A549 (cell line): ENCODE measurements at regions not wholly inside any gene's neighbourhood (a gene's known extent, or its start where the extent isn't known, plus 50 kb on each side); places are given as distances from the start of the nearest gene placed in this dataset.

Experiments
- ATAC-seq, 2 experiments: fragments of 200-7000 bp in 1 of 2; fragments of >200 bp in 1 of 2; cut with Nextera tagmentation in 1 of 2; cut with Tn5 transposase in 1 of 2; 3 replicates each; pipeline versions ENCODE4 v1.8.0 to v1.9.1; 2018 to 2020; ENCODE audit warnings: mild to moderate bottlenecking in 1 of 2, moderate library complexity in 1 of 2
- CTCF ChIA-PET: fragments of 300-600 bp; sonication (Branson Sonifier 250); formaldehyde crosslinking; extraction: SDS; loops from one replicate; lab custom pipeline; 2021; ENCODE audit warnings: antibody characterized with exemption, inconsistent platforms; lab: Yijun Ruan, JAX
- POLR2A ChIA-PET: fragments of 350-600 bp; formaldehyde crosslinking; extraction: SDS; loops from one replicate; lab custom pipeline; 2021; ENCODE audit warnings: antibody characterized with exemption, inconsistent platforms; lab: Yijun Ruan, JAX
- DNase-seq, 2 experiments: peaks; one replicate each; pipeline versions ENCODE4 v3.0.0 to v3.0.0-alpha.2; 2011 to 2016; ENCODE audit warnings: low read depth in 1 of 2, low spot score in 1 of 2
- FAIRE-seq: peaks from 2 replicates; lab custom pipeline; 2011; peaks lifted over from hg19 to GRCh38; lab: Jason Lieb, UNC
- H3K27ac ChIP-seq, 2 experiments: fragments of >200 bp; sonication (Bioruptor Twin); formaldehyde crosslinking; 3 replicates each; pipeline ENCODE4 v1.5.1; 2016 to 2017
- H3K4me1 ChIP-seq: fragments of >200 bp; sonication (Bioruptor Twin); formaldehyde crosslinking; 3 replicates; pipeline ENCODE4 v1.6.1; 2016
- H3K4me2 ChIP-seq: fragments of >200 bp; sonication (Bioruptor Twin); formaldehyde crosslinking; 3 replicates; pipeline ENCODE4 v1.6.1; 2016
- H3K4me3 ChIP-seq: fragments of >200 bp; sonication (Bioruptor Twin); formaldehyde crosslinking; 3 replicates; pipeline ENCODE4 v1.5.1; 2016
- H3K9me3 ChIP-seq: fragments of >200 bp; sonication (Bioruptor Twin); formaldehyde crosslinking; 3 replicates; pipeline ENCODE4 v1.6.1; 2016
- BHLHE40 ChIP-seq: IDR thresholded peaks from 2 replicates; pipeline ENCODE4 v1.6.1; 2012; ENCODE audit warnings: low read depth, low read length, inconsistent platforms
- CEBPB ChIP-seq, 2 experiments: fragments of >200 bp in 1 of 2; sonication (Bioruptor Twin) in 1 of 2; formaldehyde crosslinking in 1 of 2; IDR thresholded peaks; 2 replicates each; pipeline ENCODE4 v1.6.1; 2012 to 2016
- CHD2 ChIP-seq: fragments of 150-350 bp; IDR thresholded peaks from 2 replicates; pipeline ENCODE4 v1.6.1; 2014; ENCODE audit warnings: low read length; ENCODE audit not compliant: partially characterized antibody
- CHD4 ChIP-seq: fragments of 200-600 bp; sonication (generic); IDR thresholded peaks from 2 replicates; pipeline ENCODE4 v1.6.1; 2016; ENCODE audit warnings: antibody characterized with exemption, mild to moderate bottlenecking, borderline replicate concordance
- EHMT2 ChIP-seq: fragments of 200-600 bp; sonication (generic); IDR thresholded peaks from 2 replicates; pipeline ENCODE4 v1.6.1; 2016; ENCODE audit warnings: antibody characterized with exemption, low read depth, mild to moderate bottlenecking, moderate library complexity
- ESRRA ChIP-seq: fragments of 150-350 bp; IDR thresholded peaks from 2 replicates; pipeline ENCODE4 v1.6.1; 2014; ENCODE audit warnings: mild to moderate bottlenecking, low read length, borderline replicate concordance
- FOSL2 ChIP-seq, 2 experiments: fragments of 450-650 bp in 1 of 2; fragments of >200 bp in 1 of 2; sonication (Bioruptor Twin) in 1 of 2; formaldehyde crosslinking; IDR thresholded peaks; 2 replicates each; pipeline versions ENCODE4 v1.5.0 to v1.6.1; 2016 to 2020; ENCODE audit warnings: mild to moderate bottlenecking in 1 of 2, moderate library complexity in 1 of 2
- HDAC2 ChIP-seq: fragments of 200-600 bp; sonication (generic); IDR thresholded peaks from 2 replicates; pipeline ENCODE4 v1.6.1; 2016
- HOXB5 ChIP-seq: fragments of 250-450 bp; sonication (Bioruptor Pico); IDR thresholded peaks from 2 replicates; pipeline ENCODE4 v1.5.0; 2020; ENCODE audit warnings: mild to moderate bottlenecking, moderate library complexity
- JUN ChIP-seq, 2 experiments: fragments of >200 bp; sonication (Bioruptor Twin); formaldehyde crosslinking; IDR thresholded peaks; 2 replicates in 1 of 2; 3 replicates in 1 of 2; pipeline ENCODE4 v1.6.1; 2016 to 2017
- KDM1A ChIP-seq: fragments of 200-600 bp; sonication (generic); IDR thresholded peaks from 2 replicates; pipeline ENCODE4 v1.6.1; 2016; ENCODE audit warnings: low read depth, mild to moderate bottlenecking
- KDM5A ChIP-seq: fragments of 200-600 bp; sonication (generic); IDR thresholded peaks from 2 replicates; pipeline ENCODE4 v1.6.1; 2016; ENCODE audit warnings: antibody characterized with exemption, mild to moderate bottlenecking
- MYC ChIP-seq: IDR thresholded peaks from 2 replicates; pipeline ENCODE4 v1.6.1; 2012; ENCODE audit warnings: mild to moderate bottlenecking, inconsistent platforms, low read length, improper control_type of control experiment, borderline replicate concordance
- NFE2L2 ChIP-seq: fragments of 150-350 bp; conservative IDR thresholded peaks from 2 replicates; pipeline ENCODE4 v1.6.1; 2014; ENCODE audit warnings: low read length
- PHF8 ChIP-seq: fragments of 200-600 bp; sonication (generic); IDR thresholded peaks from 2 replicates; pipeline ENCODE4 v1.6.1; 2016; ENCODE audit warnings: low read depth, mild to moderate bottlenecking, antibody characterized with exemption, moderate library complexity, borderline replicate concordance
- RCOR1 ChIP-seq: fragments of 150-350 bp; IDR thresholded peaks from 2 replicates; pipeline ENCODE4 v1.6.1; 2014; ENCODE audit warnings: antibody characterized with exemption, low read length, low read depth
- ZSCAN20 ChIP-seq: fragments of 250-450 bp; sonication (Bioruptor Pico); IDR thresholded peaks from 2 replicates; pipeline ENCODE4 v1.8.0; 2022; ENCODE audit warnings: mild to moderate bottlenecking, moderate library complexity
- WGBS: methylation state at CpG from one replicate; pipeline ENCODE4 v1.1.6; 2017; ENCODE audit errors: missing lambda C conversion rate; 5-methylcytosine and 5-hydroxymethylcytosine counted together
- TF ChIP-seq, protein P1 (sequence below): IDR thresholded peaks from 2 replicates; pipeline ENCODE4 v1.6.1; 2012; ENCODE audit warnings: low read depth, borderline replicate concordance
- TF ChIP-seq, protein P2 (sequence below): fragments of 250-450 bp; sonication (Bioruptor Pico); IDR thresholded peaks from 2 replicates; pipeline ENCODE4 v1.5.0; 2020; ENCODE audit warnings: low read depth, mild to moderate bottlenecking, moderate library complexity
- TF ChIP-seq, protein P3 (sequence below): fragments of >200 bp; sonication (Bioruptor Twin); formaldehyde crosslinking; IDR thresholded peaks from 3 replicates; pipeline ENCODE4 v1.5.1; 2016

DNA sequence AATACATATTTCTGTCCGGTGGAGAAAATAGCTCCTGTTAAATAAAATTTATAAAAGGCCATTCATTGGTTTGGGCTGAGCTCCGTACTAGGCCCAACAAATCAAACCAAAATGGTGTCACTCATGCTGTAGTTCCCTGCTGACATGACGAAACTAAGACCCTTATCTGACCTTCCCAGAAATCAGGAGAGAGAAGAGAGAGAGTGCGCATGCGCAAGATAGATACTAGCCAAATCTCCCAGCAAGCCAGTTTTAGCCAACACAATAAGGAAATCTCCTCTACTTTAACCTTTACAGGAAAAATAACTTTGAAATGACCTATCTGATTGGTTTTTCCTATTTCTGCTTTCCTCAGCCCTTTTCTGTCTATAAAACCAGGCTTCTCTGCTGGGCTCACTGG lies 152.7 kb upstream of the RMST start:
- H3K4me3 ChIP-seq = no peak overlapping the region
- WGBS = 17% methylated on average over 5 of the region's 5 CpGs
- H3K4me2 ChIP-seq = no peak overlapping the region
- FAIRE-seq = no peak
- POLR2A ChIA-PET = no interaction called here
- TF ChIP-seq, protein P1, sequence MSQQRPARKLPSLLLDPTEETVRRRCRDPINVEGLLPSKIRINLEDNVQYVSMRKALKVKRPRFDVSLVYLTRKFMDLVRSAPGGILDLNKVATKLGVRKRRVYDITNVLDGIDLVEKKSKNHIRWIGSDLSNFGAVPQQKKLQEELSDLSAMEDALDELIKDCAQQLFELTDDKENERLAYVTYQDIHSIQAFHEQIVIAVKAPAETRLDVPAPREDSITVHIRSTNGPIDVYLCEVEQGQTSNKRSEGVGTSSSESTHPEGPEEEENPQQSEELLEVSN = no peak
- no peak for TF ChIP-seq MYC
- no peak for TF ChIP-seq CEBPB (IDR thresholded peaks at IDR 0.05)
- no peak for TF ChIP-seq CHD2
- TF ChIP-seq KDM1A = no peak
- TF ChIP-seq NFE2L2 = no peak
- TF ChIP-seq, all 56 proteins: peak for 0
- Histone ChIP-seq H3K27ac (no peak overlapping the region), H3K4me1 (no peaks in the 10 kb centered on the region), H3K9me3 (no peaks in the 10 kb centered on the region)
- DNase-seq (no peak), ATAC-seq (no peak)
- CTCF ChIA-PET = interaction anchor here (0.7 to 3.3 kb wide), 10 partner anchors 8 to 325 kb away, joined by 3 to 17 read pairs (median 3); no protein-coding TSS in a partner anchor

DNA sequence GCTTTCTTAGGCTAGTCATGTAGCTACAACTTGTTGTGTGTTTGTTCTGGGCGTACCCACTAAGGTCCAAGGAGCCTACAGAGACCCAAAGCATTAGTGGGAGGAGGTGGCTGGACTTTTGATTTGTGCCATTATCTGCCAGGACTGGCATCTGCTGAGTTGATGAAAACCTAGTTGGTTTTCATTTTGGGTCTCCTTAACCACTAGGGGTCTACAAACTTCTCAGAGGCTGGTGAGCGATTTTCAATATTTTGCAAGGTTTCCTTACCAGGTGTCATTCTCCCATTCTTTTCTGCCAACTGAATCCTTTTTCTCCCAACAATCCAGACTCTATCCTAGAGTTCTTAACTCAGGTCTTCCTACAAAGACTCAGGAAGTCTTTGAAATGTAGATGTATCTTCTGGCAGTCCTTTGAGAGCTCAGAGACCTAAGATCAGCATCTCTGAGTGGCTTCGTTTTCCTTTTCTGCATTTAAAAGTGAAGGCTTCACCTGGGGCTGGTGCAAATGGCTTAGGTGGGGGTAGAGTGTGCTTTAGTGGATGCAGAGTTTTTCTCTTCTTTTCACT lies 150.0 kb upstream of the RMST start:
- DNase-seq (no peak), ATAC-seq (no peak), FAIRE-seq (no peak)
- no peak overlapping the region for H3K4me2 ChIP-seq
- H3K27ac ChIP-seq = no peak overlapping the region
- no peak overlapping the region for H3K4me3 ChIP-seq
- ChIA-PET POLR2A (no interaction called here), CTCF (interaction anchor here (0.6 to 1.3 kb wide), 3 partner anchors 11 to 916 kb away, joined by 3 read pairs; no protein-coding TSS in a partner anchor)
- WGBS = 1% methylated on average over 3 of the region's 3 CpGs
- no peaks in the 10 kb centered on the region for H3K9me3 ChIP-seq
- TF ChIP-seq HOXB5 (CRISPR knock-in tag) = no peak
- TF ChIP-seq FOSL2 (IDR thresholded peaks at IDR 0.05) = no peak
- TF ChIP-seq FOSL2 (CRISPR knock-in tag; IDR thresholded peaks at IDR 0.05) = no peak
- no peak for TF ChIP-seq HDAC2
- no peak for TF ChIP-seq KDM5A
- TF ChIP-seq CHD4 = no peak
- TF ChIP-seq ESRRA = no peak
- TF ChIP-seq, protein P2, sequence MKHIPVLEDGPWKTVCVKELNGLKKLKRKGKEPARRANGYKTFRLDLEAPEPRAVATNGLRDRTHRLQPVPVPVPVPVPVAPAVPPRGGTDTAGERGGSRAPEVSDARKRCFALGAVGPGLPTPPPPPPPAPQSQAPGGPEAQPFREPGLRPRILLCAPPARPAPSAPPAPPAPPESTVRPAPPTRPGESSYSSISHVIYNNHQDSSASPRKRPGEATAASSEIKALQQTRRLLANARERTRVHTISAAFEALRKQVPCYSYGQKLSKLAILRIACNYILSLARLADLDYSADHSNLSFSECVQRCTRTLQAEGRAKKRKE = no peak
- no peaks in the 10 kb centered on the region for H3K4me1 ChIP-seq

DNA sequence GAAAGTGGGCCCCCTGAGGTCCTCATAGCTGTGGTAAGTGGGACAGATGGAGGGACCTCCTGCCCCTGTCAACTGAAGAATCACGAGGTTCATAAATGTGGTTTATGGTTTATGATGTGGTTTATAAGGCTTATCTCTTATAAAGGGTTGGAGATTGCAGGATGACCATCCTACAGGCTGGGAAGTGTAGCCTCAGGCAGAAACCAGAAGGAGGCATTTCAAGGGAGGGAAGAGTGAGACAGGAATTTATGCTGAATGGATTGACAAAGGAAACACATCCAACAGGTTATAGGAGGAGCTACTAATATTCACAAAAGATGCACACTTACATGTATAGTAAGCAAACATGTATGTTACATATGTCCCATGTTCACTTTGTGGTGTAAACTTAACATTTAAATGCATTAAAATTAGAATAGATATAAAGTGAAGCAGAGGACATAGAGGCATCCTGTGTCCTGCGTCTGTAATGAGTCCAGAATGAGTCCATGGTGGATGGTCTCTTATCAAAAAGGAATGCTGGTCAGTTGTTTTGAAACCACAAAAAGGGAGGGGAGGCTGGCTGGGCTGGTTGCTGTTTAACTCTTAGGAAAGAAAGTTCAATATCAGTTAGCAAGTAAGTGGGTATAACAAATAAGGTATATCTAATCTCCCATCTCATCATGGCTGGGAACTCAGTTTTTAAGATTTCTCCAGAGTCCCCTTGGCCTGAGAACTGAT lies 149.0 kb upstream of the RMST start:
- TF ChIP-seq EHMT2 (no peak), BHLHE40 (no peak), ZSCAN20 (no peak), PHF8 (no peak), RCOR1 (no peak), CEBPB (IDR thresholded peaks at IDR 0.05) (no peak), JUN (IDR thresholded peaks at IDR 0.05) (no peak)
- TF ChIP-seq, protein P3, sequence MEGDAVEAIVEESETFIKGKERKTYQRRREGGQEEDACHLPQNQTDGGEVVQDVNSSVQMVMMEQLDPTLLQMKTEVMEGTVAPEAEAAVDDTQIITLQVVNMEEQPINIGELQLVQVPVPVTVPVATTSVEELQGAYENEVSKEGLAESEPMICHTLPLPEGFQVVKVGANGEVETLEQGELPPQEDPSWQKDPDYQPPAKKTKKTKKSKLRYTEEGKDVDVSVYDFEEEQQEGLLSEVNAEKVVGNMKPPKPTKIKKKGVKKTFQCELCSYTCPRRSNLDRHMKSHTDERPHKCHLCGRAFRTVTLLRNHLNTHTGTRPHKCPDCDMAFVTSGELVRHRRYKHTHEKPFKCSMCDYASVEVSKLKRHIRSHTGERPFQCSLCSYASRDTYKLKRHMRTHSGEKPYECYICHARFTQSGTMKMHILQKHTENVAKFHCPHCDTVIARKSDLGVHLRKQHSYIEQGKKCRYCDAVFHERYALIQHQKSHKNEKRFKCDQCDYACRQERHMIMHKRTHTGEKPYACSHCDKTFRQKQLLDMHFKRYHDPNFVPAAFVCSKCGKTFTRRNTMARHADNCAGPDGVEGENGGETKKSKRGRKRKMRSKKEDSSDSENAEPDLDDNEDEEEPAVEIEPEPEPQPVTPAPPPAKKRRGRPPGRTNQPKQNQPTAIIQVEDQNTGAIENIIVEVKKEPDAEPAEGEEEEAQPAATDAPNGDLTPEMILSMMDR = no peak
- CTCF ChIA-PET = interaction anchor here (0.6 to 1.3 kb wide), 2 partner anchors 10 to 915 kb away, joined by 3 read pairs; no protein-coding TSS in a partner anchor
- no peaks in the 10 kb centered on the region for H3K9me3 ChIP-seq
- DNase-seq (no peak), FAIRE-seq (no peak), ATAC-seq (no peak)
- H3K4me2 ChIP-seq = no peak overlapping the region
- H3K27ac ChIP-seq = no peak overlapping the region
- WGBS = 2% methylated on average over 2 of the region's 2 CpGs
- H3K4me1 ChIP-seq = no peaks in the 10 kb centered on the region
- H3K4me3 ChIP-seq = no peak overlapping the region
- POLR2A ChIA-PET = no interaction called here
